ENCODE measurements at regions not wholly inside any gene's neighbourhood (a gene's known extent, or its start where the extent isn't known, plus 50 kb on each side); places are given as distances from the start of the nearest gene placed in this dataset.

GRCh38 chr4:117385526-117385925 is 300.1 kb upstream of the TRAM1L1 start:
- H3K9ac ChIP-seq (replicated peaks; ENCODE audit: extremely low read depth, insufficient read depth, low read length): no peak overlapping the region
- H3K4me1 ChIP-seq (ENCODE audit: control insufficient read depth, extremely low read depth, insufficient read depth, low read length): no peaks in the 10 kb centered on the region
- DNase-seq (ENCODE audit: low read depth, low spot score) (no peak), FAIRE-seq (no peak)
- no peak overlapping the region for H3K4me2 ChIP-seq (ENCODE audit: insufficient read depth, low read length)
- H4K20me1 ChIP-seq (replicated peaks; ENCODE audit: control insufficient read depth, extremely low read depth, insufficient read depth, low read length): no peaks in the 10 kb centered on the region
- no peaks in the 10 kb centered on the region for H3K79me2 ChIP-seq (ENCODE audit: control insufficient read depth, insufficient read depth, low read length)
- dilution Hi-C loops (cut with MboI; ENCODE audit: extremely low pct_ligation_motif_present, low sequenced_read_pairs): no loop called here
- no peak overlapping the region for H3K27ac ChIP-seq (ENCODE audit: insufficient read depth, low read depth, low read length)
- TF ChIP-seq MAX (IDR thresholded peaks at IDR 0.05; ENCODE audit: insufficient read depth, insufficient read length): no peak
- TF ChIP-seq, protein P1, sequence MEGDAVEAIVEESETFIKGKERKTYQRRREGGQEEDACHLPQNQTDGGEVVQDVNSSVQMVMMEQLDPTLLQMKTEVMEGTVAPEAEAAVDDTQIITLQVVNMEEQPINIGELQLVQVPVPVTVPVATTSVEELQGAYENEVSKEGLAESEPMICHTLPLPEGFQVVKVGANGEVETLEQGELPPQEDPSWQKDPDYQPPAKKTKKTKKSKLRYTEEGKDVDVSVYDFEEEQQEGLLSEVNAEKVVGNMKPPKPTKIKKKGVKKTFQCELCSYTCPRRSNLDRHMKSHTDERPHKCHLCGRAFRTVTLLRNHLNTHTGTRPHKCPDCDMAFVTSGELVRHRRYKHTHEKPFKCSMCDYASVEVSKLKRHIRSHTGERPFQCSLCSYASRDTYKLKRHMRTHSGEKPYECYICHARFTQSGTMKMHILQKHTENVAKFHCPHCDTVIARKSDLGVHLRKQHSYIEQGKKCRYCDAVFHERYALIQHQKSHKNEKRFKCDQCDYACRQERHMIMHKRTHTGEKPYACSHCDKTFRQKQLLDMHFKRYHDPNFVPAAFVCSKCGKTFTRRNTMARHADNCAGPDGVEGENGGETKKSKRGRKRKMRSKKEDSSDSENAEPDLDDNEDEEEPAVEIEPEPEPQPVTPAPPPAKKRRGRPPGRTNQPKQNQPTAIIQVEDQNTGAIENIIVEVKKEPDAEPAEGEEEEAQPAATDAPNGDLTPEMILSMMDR (IDR thresholded peaks at IDR 0.05; ENCODE audit: extremely low read depth in 1 of 2, insufficient read depth in 1 of 2, low read depth in 1 of 2, low read length in 2 of 2): no peak
- TF ChIP-seq EZH2 (IDR thresholded peaks at IDR 0.05; ENCODE audit: borderline replicate concordance, low read depth, low read length, severe bottlenecking): no peak
- TF ChIP-seq FOS (IDR thresholded peaks at IDR 0.05; ENCODE audit: borderline replicate concordance, insufficient read depth, low read length): no peak
- TF ChIP-seq POLR2AphosphoS5 (IDR thresholded peaks at IDR 0.05; ENCODE audit: insufficient read depth, low read depth, low read length): no peak
- intact Hi-C loops (cut with micrococcal nuclease): no loop called here
- no peak overlapping the region for H2AFZ ChIP-seq (ENCODE audit: low read depth, low read length)
- H3K4me3 ChIP-seq (replicated peaks in 1 of 3; ENCODE audit: insufficient read depth in 1 of 3, low read depth in 1 of 3, low read length in 3 of 3): no peak overlapping the region
- H3K27me3 ChIP-seq (ENCODE audit: control insufficient read depth in 2 of 2, insufficient read depth in 2 of 2, low read length in 2 of 2): no peaks in the 10 kb centered on the region
- CTCF ChIA-PET: no interaction called here
- no TSS peak for BruUV-seq (replicated peaks)
- no peaks in the 10 kb centered on the region for H3K36me3 ChIP-seq (ENCODE audit: control insufficient read depth in 2 of 2, extremely low read depth in 1 of 2, insufficient read depth in 2 of 2, low read length in 2 of 2)
- POLR2A ChIA-PET: no interaction called here
- no peaks in the 10 kb centered on the region for H3K9me1 ChIP-seq (replicated peaks; ENCODE audit: control insufficient read depth, extremely low read depth, insufficient read depth, low read length)
- no peaks in the 10 kb centered on the region for H3K9me3 ChIP-seq (replicated peaks; ENCODE audit: control insufficient read depth, insufficient read depth, low read length)

DNA sequence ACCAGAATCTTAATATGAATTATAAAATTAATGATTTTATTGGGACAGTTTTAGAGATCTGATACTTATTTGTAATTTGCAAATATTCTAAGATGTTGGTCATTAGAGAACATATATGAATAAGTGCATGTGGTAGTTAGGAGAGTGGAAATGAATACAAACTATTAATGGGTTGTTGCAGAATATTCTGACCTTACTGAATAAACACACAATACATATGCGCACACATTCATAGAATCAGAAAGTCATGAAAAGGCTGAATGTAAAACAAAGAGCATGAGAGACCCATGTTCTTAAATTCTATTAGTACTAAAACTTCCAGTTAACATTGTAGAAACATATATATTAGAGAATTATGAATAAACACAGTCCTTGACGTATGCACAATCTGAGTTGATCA is 301.7 kb upstream of the TRAM1L1 start:
- no peaks in the 10 kb centered on the region for H3K36me3 ChIP-seq (ENCODE audit: control insufficient read depth in 2 of 2, extremely low read depth in 1 of 2, insufficient read depth in 2 of 2, low read length in 2 of 2)
- BruUV-seq (replicated peaks): no TSS peak
- H4K20me1 ChIP-seq (replicated peaks; ENCODE audit: control insufficient read depth, extremely low read depth, insufficient read depth, low read length): no peaks in the 10 kb centered on the region
- TF ChIP-seq JUN (IDR thresholded peaks at IDR 0.05; ENCODE audit: borderline replicate concordance, insufficient read depth, insufficient read length, low read depth) (no peak), EZH2 (IDR thresholded peaks at IDR 0.05; ENCODE audit: borderline replicate concordance, low read depth, low read length, severe bottlenecking) (no peak), FOS (IDR thresholded peaks at IDR 0.05; ENCODE audit: borderline replicate concordance, insufficient read depth, low read length) (no peak), MAX (IDR thresholded peaks at IDR 0.05; ENCODE audit: insufficient read depth, insufficient read length) (no peak), GATA2 (IDR thresholded peaks at IDR 0.05; ENCODE audit: insufficient read depth, insufficient read length, low read depth, low read length) (no peak), MYC (IDR thresholded peaks at IDR 0.05; ENCODE audit: low read depth, low read length) (no peak), POLR2A (IDR thresholded peaks at IDR 0.05; ENCODE audit: low read depth, low read length) (no peak), POLR2AphosphoS5 (IDR thresholded peaks at IDR 0.05; ENCODE audit: insufficient read depth, low read depth, low read length) (no peak)
- TF ChIP-seq, protein P1 (IDR thresholded peaks at IDR 0.05; ENCODE audit: extremely low read depth in 1 of 2, insufficient read depth in 1 of 2, low read depth in 1 of 2, low read length in 2 of 2): no peak
- intact Hi-C loops (cut with micrococcal nuclease) (no loop called here), dilution Hi-C loops (cut with MboI; ENCODE audit: extremely low pct_ligation_motif_present, low sequenced_read_pairs) (no loop called here)
- ChIA-PET POLR2A (no interaction called here), CTCF (no interaction called here)
- no peaks in the 10 kb centered on the region for H3K27me3 ChIP-seq (ENCODE audit: control insufficient read depth in 2 of 2, insufficient read depth in 2 of 2, low read length in 2 of 2)
- FAIRE-seq (no peak), DNase-seq (ENCODE audit: low read depth, low spot score) (no peak)
- no peaks in the 10 kb centered on the region for H3K79me2 ChIP-seq (ENCODE audit: control insufficient read depth, insufficient read depth, low read length)
- H3K4me1 ChIP-seq (ENCODE audit: control insufficient read depth, extremely low read depth, insufficient read depth, low read length): no peaks in the 10 kb centered on the region
- H3K27ac ChIP-seq (ENCODE audit: insufficient read depth, low read depth, low read length): no peak overlapping the region
- H3K9me1 ChIP-seq (replicated peaks; ENCODE audit: control insufficient read depth, extremely low read depth, insufficient read depth, low read length): no peaks in the 10 kb centered on the region
- no peak overlapping the region for H2AFZ ChIP-seq (ENCODE audit: low read depth, low read length)
- no peaks in the 10 kb centered on the region for H3K9me3 ChIP-seq (replicated peaks; ENCODE audit: control insufficient read depth, insufficient read depth, low read length)
- no peak overlapping the region for H3K9ac ChIP-seq (replicated peaks; ENCODE audit: extremely low read depth, insufficient read depth, low read length)
- no peak overlapping the region for H3K4me3 ChIP-seq (replicated peaks in 1 of 3; ENCODE audit: insufficient read depth in 1 of 3, low read depth in 1 of 3, low read length in 3 of 3)
- no peak overlapping the region for H3K4me2 ChIP-seq (ENCODE audit: insufficient read depth, low read length)
